Breast epithelium (tissue), 3 donors: ENCODE measurements at regions not wholly inside any gene's neighbourhood (a gene's known extent, or its start where the extent isn't known, plus 50 kb on each side); places are given as distances from the start of the nearest gene placed in this dataset.

Experiments used
- POLR2A ChIP-seq: fragments of 450-650 bp; IDR thresholded peaks from one replicate; pipeline ENCODE4 v1.6.1; 2016; ENCODE audit warnings: antibody characterized with exemption, mild to moderate bottlenecking, moderate library complexity
- POLR2AphosphoS5 ChIP-seq, 3 donors: sonication (generic); formaldehyde crosslinking; IDR thresholded peaks; one replicate each; pipeline ENCODE4 v1.6.1; 2017; ENCODE audit warnings: antibody characterized with exemption in 3 of 3
- TF ChIP-seq, protein P1 (sequence below), 3 donors: fragments of 450-650 bp; IDR thresholded peaks; one replicate each; pipeline ENCODE4 v1.5.1; 2016 to 2017; ENCODE audit warnings: antibody characterized with exemption in 3 of 3, mild to moderate bottlenecking in 3 of 3, moderate library complexity in 3 of 3

DNA sequence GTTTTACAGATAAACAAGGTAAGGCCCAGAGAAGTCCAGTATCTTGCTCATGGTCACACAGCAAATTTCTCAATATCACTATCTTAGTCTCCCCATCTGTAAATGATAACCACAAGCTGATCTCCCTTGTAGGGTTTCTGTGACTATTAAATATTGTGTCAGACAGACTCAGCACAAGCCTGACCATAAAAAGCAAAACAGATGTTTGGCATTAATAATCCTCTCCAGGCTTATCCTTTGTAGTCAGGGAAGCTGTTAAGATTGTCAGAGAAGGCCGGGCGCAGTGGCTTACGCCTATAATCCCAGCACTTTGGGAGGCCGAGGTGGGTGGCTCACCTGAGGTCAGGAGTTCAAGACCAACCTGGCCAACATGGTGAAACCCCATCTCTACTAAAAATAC is 173.2 kb upstream of the PRICKLE2 start:
- TF ChIP-seq, protein P1, sequence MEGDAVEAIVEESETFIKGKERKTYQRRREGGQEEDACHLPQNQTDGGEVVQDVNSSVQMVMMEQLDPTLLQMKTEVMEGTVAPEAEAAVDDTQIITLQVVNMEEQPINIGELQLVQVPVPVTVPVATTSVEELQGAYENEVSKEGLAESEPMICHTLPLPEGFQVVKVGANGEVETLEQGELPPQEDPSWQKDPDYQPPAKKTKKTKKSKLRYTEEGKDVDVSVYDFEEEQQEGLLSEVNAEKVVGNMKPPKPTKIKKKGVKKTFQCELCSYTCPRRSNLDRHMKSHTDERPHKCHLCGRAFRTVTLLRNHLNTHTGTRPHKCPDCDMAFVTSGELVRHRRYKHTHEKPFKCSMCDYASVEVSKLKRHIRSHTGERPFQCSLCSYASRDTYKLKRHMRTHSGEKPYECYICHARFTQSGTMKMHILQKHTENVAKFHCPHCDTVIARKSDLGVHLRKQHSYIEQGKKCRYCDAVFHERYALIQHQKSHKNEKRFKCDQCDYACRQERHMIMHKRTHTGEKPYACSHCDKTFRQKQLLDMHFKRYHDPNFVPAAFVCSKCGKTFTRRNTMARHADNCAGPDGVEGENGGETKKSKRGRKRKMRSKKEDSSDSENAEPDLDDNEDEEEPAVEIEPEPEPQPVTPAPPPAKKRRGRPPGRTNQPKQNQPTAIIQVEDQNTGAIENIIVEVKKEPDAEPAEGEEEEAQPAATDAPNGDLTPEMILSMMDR (IDR thresholded peaks at IDR 0.05): no peak
- TF ChIP-seq POLR2AphosphoS5 (IDR thresholded peaks at IDR 0.05) (no peak), POLR2A (no peak)
